Activated CD8-positive, alpha-beta T cell treated with anti-CD3 and anti-CD28 coated beads for 36 hours (primary cell): ENCODE measurements at regions not wholly inside any gene's neighbourhood (a gene's known extent, or its start where the extent isn't known, plus 50 kb on each side); places are given as distances from the start of the nearest gene placed in this dataset.

Source experiments
- ATAC-seq: fragments of 200-7000 bp; cut with Tn5 transposase; one replicate; pipeline ENCODE4 v1.10.0; 2021; ENCODE audit warnings: mild to moderate bottlenecking, moderate library complexity
- CTCF ChIA-PET: fragments of 350-600 bp; sonication (Branson Sonifier 250); formaldehyde crosslinking; loops from one replicate; lab custom pipeline; 2021; ENCODE audit warnings: antibody characterized with exemption; lab: Charles Lee
- POLR2A ChIA-PET: fragments of 350-600 bp; sonication (Branson Sonifier 250); formaldehyde crosslinking; loops from one replicate; lab custom pipeline; 2021; ENCODE audit warnings: antibody characterized with exemption; lab: Charles Lee
- DNase-seq: peaks from one replicate; pipeline ENCODE4 v3.0.0-alpha.2; 2020
- H3K27ac Mint-ChIP-seq: one replicate; pipeline ENCODE4 v1.8.0; 2021; ENCODE audit warnings: mild to moderate bottlenecking, mixed read lengths
- H3K27me3 Mint-ChIP-seq: one replicate; pipeline ENCODE4 v1.8.0; 2021; ENCODE audit warnings: mixed read lengths
- H3K36me3 Mint-ChIP-seq: one replicate; pipeline ENCODE4 v1.8.0; 2021; ENCODE audit warnings: low read depth, mixed read lengths
- H3K4me1 Mint-ChIP-seq: one replicate; pipeline ENCODE4 v1.8.0; 2021; ENCODE audit warnings: low read depth, mixed read lengths
- H3K4me3 Mint-ChIP-seq: one replicate; pipeline ENCODE4 v1.8.0; 2021; ENCODE audit warnings: mild to moderate bottlenecking, moderate library complexity, mixed read lengths
- H3K9me3 Mint-ChIP-seq: one replicate; pipeline ENCODE4 v1.8.0; 2021; ENCODE audit warnings: mixed read lengths
- CTCF ChIP-seq: fragments of 200-600 bp; IDR thresholded peaks from one replicate; pipeline ENCODE4 v1.8.0; 2022; ENCODE audit warnings: antibody characterized with exemption, mild to moderate bottlenecking
- intact Hi-C: fragments of 100-400 bp; cut with micrococcal nuclease; formaldehyde crosslinking; loops from one replicate; pipeline ENCODE4 v1.10.0; 2022

GRCh38 chr3:109809513-109809912 lies 472.2 kb upstream of the DPPA4 start:
- Mint-ChIP-seq H3K4me3 (no peak overlapping the region), H3K4me1 (peaks cover 32% of the 10 kb centered on the region), H3K27me3 (no peaks in the 10 kb centered on the region), H3K27ac (no peak overlapping the region), H3K36me3 (peaks cover 4% of the 10 kb centered on the region), H3K9me3 (peaks cover 10% of the 10 kb centered on the region)
- ChIA-PET POLR2A (no interaction called here), CTCF (no interaction called here)
- no peak for TF ChIP-seq CTCF
- ATAC-seq (no peak), DNase-seq (no peak)
- intact Hi-C loops, result loop anchor here (10.0 kb wide), 1 partner anchor 1735 kb away; the partner anchor contains the start of gene CD96

- H3K4me1 Mint-ChIP-seq, result no peaks in the 10 kb centered on the region
- H3K27me3 Mint-ChIP-seq, result no peaks in the 10 kb centered on the region
- H3K4me3 Mint-ChIP-seq, result no peak overlapping the region
- no peak for TF ChIP-seq CTCF
- intact Hi-C loops, result no loop called here
- no peak for ATAC-seq
- H3K27ac Mint-ChIP-seq, result no peak overlapping the region
- ChIA-PET POLR2A (interaction anchor here (1.1 kb wide), 1 partner anchor 13 kb away, joined by 3 read pairs; no protein-coding TSS in a partner anchor), CTCF (no interaction called here)
- no peaks in the 10 kb centered on the region for H3K36me3 Mint-ChIP-seq
- H3K9me3 Mint-ChIP-seq, result peaks cover 3% of the 10 kb centered on the region
- DNase-seq, result no peak
These were observed 480.7 kb upstream of the DPPA4 start for GRCh38 chr3:109818081-109818480.

GRCh38 chr3:109819734-109820133 lies 482.4 kb upstream of the DPPA4 start:
- intact Hi-C loops, result no loop called here
- TF ChIP-seq CTCF, result no peak
- Mint-ChIP-seq H3K9me3 (peaks cover 2% of the 10 kb centered on the region), H3K4me3 (no peak overlapping the region), H3K27ac (no peak overlapping the region), H3K4me1 (no peaks in the 10 kb centered on the region), H3K27me3 (no peaks in the 10 kb centered on the region), H3K36me3 (no peaks in the 10 kb centered on the region)
- POLR2A ChIA-PET, result no interaction called here
- no peak for DNase-seq
- CTCF ChIA-PET, result no interaction called here
- no peak for ATAC-seq

GRCh38 chr3:109825971-109826810 lies 488.8 kb upstream of the DPPA4 start:
- no peak for DNase-seq
- H3K27me3 Mint-ChIP-seq, result no peaks in the 10 kb centered on the region
- ChIA-PET CTCF (no interaction called here), POLR2A (no interaction called here)
- H3K36me3 Mint-ChIP-seq, result no peaks in the 10 kb centered on the region
- no peak for ATAC-seq
- no peaks in the 10 kb centered on the region for H3K4me1 Mint-ChIP-seq
- no peak overlapping the region for H3K27ac Mint-ChIP-seq
- intact Hi-C loops, result no loop called here
- peaks cover 1% of the 10 kb centered on the region for H3K9me3 Mint-ChIP-seq
- no peak overlapping the region for H3K4me3 Mint-ChIP-seq
- no peak for TF ChIP-seq CTCF

- H3K4me3 Mint-ChIP-seq, result no peak overlapping the region
- no peak for TF ChIP-seq CTCF
- no peak overlapping the region for H3K27ac Mint-ChIP-seq
- no peaks in the 10 kb centered on the region for H3K4me1 Mint-ChIP-seq
- CTCF ChIA-PET, result no interaction called here
- intact Hi-C loops, result no loop called here
- ATAC-seq (no peak), DNase-seq (no peak)
- POLR2A ChIA-PET, result no interaction called here
- H3K9me3 Mint-ChIP-seq, result peaks cover 1% of the 10 kb centered on the region
- no peaks in the 10 kb centered on the region for H3K36me3 Mint-ChIP-seq
- H3K27me3 Mint-ChIP-seq, result no peaks in the 10 kb centered on the region
These were observed 494.1 kb upstream of the DPPA4 start for GRCh38 chr3:109831403-109831802.
